PFSK-1 (cell line): ENCODE measurements at regions not wholly inside any gene's neighbourhood (a gene's known extent, or its start where the extent isn't known, plus 50 kb on each side); places are given as distances from the start of the nearest gene placed in this dataset.

ENCODE experiments used
- POLR2AphosphoS5 ChIP-seq: IDR thresholded peaks from 2 replicates; pipeline ENCODE4 v1.6.1; 2012; ENCODE audit warnings: low read depth, mild to moderate bottlenecking, control low read depth, low read length, moderate library complexity
- REST ChIP-seq, 2 experiments: IDR thresholded peaks; 2 replicates each; pipeline versions ENCODE4 v1.6.1 to v1.8.0; 2011 to 2012; ENCODE audit warnings: low read depth in 2 of 2, low read length in 2 of 2, control low read depth in 1 of 2, inconsistent platforms in 1 of 2, mild to moderate bottlenecking in 1 of 2, moderate library complexity in 1 of 2; ENCODE audit not compliant: insufficient read depth in 1 of 2
- TAF1 ChIP-seq: IDR thresholded peaks from 2 replicates; pipeline ENCODE4 v1.6.1; 2012; ENCODE audit warnings: low read length, control low read depth, borderline replicate concordance; ENCODE audit not compliant: insufficient read depth

GRCh38 chr1:234977875-234978396 lies 150.7 kb downstream of the TOMM20 start:
- TF ChIP-seq TAF1 (no peak), POLR2AphosphoS5 (no peak), REST (IDR thresholded peaks at IDR 0.05; ENCODE audit: insufficient read depth in 1 of 2, low read depth in 2 of 2, low read length in 2 of 2) (no peak)
